GM12878 (cell line): ENCODE measurements at regions not wholly inside any gene's neighbourhood (a gene's known extent, or its start where the extent isn't known, plus 50 kb on each side); places are given as distances from the start of the nearest gene placed in this dataset.

Experiments
- ATAC-seq: fragments of 200-7000 bp; cut with Tn5 transposase; 3 replicates; pipeline ENCODE4 v1.9.1; 2020; ENCODE audit warnings: mild to moderate bottlenecking, moderate library complexity
- BruUV-seq: library from RNA; stranded (reverse); fragments of 400-500 nt; replicated peaks from 2 replicates; lab custom pipeline; 2021; lab: Mats Ljungman, UMichigan
- CTCF ChIA-PET: fragments of 300-600 bp; sonication (Branson Sonifier 250); formaldehyde crosslinking; extraction: SDS; loops from one replicate; lab custom pipeline; 2021; ENCODE audit warnings: inconsistent platforms; lab: Yijun Ruan, JAX
- POLR2A ChIA-PET: fragments of 350-600 bp; formaldehyde crosslinking; extraction: SDS; loops from one replicate; lab custom pipeline; 2021; ENCODE audit warnings: inconsistent platforms; lab: Charles Lee
- RAD21 ChIA-PET: fragments of 300-600 bp; sonication (Branson Sonifier 250); formaldehyde crosslinking; loops from one replicate; lab custom pipeline; 2023; ENCODE audit warnings: antibody characterized with exemption; ENCODE audit not compliant: unreplicated experiment; lab: Charles Lee
- SMC1A ChIA-PET: fragments of 300-600 bp; sonication (Branson Sonifier 250); formaldehyde crosslinking; loops from one replicate; lab custom pipeline; 2023; ENCODE audit not compliant: unreplicated experiment, uncharacterized antibody; lab: Charles Lee
- DNase-seq: peaks from one replicate; pipeline ENCODE4 v3.0.0-alpha.2; 2011; ENCODE audit warnings: low read depth, low spot score
- FAIRE-seq: peaks from 3 replicates; lab custom pipeline; 2011; peaks lifted over from hg19 to GRCh38; lab: Jason Lieb, UNC
- H2AFZ ChIP-seq: 2 replicates; pipeline ENCODE4 v1.6.0; 2011; ENCODE audit warnings: low read depth, low read length, control low read depth; ENCODE audit not compliant: control insufficient read depth
- H3K27ac ChIP-seq: 2 replicates; pipeline ENCODE4 v1.5.1; 2011; ENCODE audit warnings: control low read depth; ENCODE audit not compliant: control insufficient read depth, insufficient read depth
- H3K27me3 ChIP-seq, 2 experiments: replicated peaks in 1 of 2; 2 replicates each; pipeline versions ENCODE4 v1.6.0 to v1.6.1; 2011; ENCODE audit warnings: low read length in 1 of 2; ENCODE audit not compliant: control insufficient read depth in 2 of 2, insufficient read depth in 2 of 2
- H3K36me3 ChIP-seq, 2 experiments: 2 replicates each; pipeline ENCODE4 v1.5.1; 2011; ENCODE audit warnings: low read length in 1 of 2; ENCODE audit not compliant: control insufficient read depth in 2 of 2, insufficient read depth in 2 of 2
- H3K4me1 ChIP-seq: 2 replicates; pipeline ENCODE4 v1.6.1; 2011; ENCODE audit warnings: mild to moderate bottlenecking, low read length, moderate library complexity, mixed read lengths; ENCODE audit not compliant: control insufficient read depth, insufficient read depth
- H3K4me2 ChIP-seq: 2 replicates; pipeline ENCODE4 v1.6.0; 2011; ENCODE audit warnings: control low read depth; ENCODE audit not compliant: control insufficient read depth, insufficient read depth
- H3K4me3 ChIP-seq: fragments of 200-600 bp; sonication (generic); 2 replicates; pipeline ENCODE4 v1.5.1; 2016
- H3K79me2 ChIP-seq: 2 replicates; pipeline ENCODE4 v1.6.0; 2011; ENCODE audit warnings: low read length; ENCODE audit not compliant: control insufficient read depth, insufficient read depth
- H3K9ac ChIP-seq: 2 replicates; pipeline ENCODE4 v1.8.0; 2011; ENCODE audit warnings: low read length, control low read depth, mixed read lengths; ENCODE audit not compliant: control insufficient read depth, insufficient read depth
- H3K9me3 ChIP-seq: replicated peaks from 3 replicates; pipeline ENCODE4 v1.5.1; 2011; ENCODE audit warnings: mild to moderate bottlenecking, low read length; ENCODE audit not compliant: control insufficient read depth, insufficient read depth
- H4K20me1 ChIP-seq: 2 replicates; pipeline ENCODE4 v1.6.0; 2011; ENCODE audit not compliant: control insufficient read depth, insufficient read depth
- ATF2 ChIP-seq: IDR thresholded peaks from 2 replicates; pipeline ENCODE4 v1.6.1; 2012; ENCODE audit warnings: low read length, inconsistent platforms
- CBFB ChIP-seq: IDR thresholded peaks from 2 replicates; pipeline ENCODE4 v1.6.1; 2016; ENCODE audit warnings: antibody characterized with exemption, low read depth
- EZH2 ChIP-seq: IDR thresholded peaks from 2 replicates; pipeline ENCODE4 v1.6.1; 2012; ENCODE audit warnings: low read depth, mild to moderate bottlenecking, control low read depth, inconsistent platforms, low read length, borderline replicate concordance; ENCODE audit not compliant: control insufficient read depth
- FOXK2 ChIP-seq: fragments of 450-650 bp; IDR thresholded peaks from 2 replicates; pipeline ENCODE4 v1.6.1; 2017; ENCODE audit warnings: mild to moderate bottlenecking, moderate library complexity
- HSF1 ChIP-seq: fragments of 150-350 bp; IDR thresholded peaks from 2 replicates; pipeline ENCODE4 v1.6.1; 2014; ENCODE audit warnings: mild to moderate bottlenecking, low read depth, low read length
- RFX5 ChIP-seq: IDR thresholded peaks from 2 replicates; pipeline ENCODE4 v1.6.1; 2011; ENCODE audit warnings: low read depth, low read length, improper control_type of control experiment
- WGBS: methylation state at CpG from one replicate; pipeline ENCODE4 v1.1.6; 2016; ENCODE audit warnings: low lambda C conversion rate; ENCODE audit not compliant: insufficient replicate concordance, insufficient coverage; ENCODE audit errors: missing lambda C conversion rate; 5-methylcytosine and 5-hydroxymethylcytosine counted together
- in situ Hi-C: fragments of 300-500 bp; cut with MboI; formaldehyde crosslinking; loops from 9 replicates; pipeline ENCODE4 v1.14.3; 2018; ENCODE audit warnings: mixed read lengths
- intact Hi-C: fragments of 100-400 bp; cut with micrococcal nuclease; formaldehyde crosslinking; loops from one replicate; pipeline ENCODE4 v1.14.2; 2022; ENCODE audit not compliant: unreplicated experiment

GRCh38 chr2:65754219-65754618 is 321.8 kb upstream of the SPRED2 start (continued):
- TF ChIP-seq EZH2, result no peak
- no peak for TF ChIP-seq FOXK2
- no peak for TF ChIP-seq RFX5
- TF ChIP-seq ATF2, result no peak
- TF ChIP-seq HSF1, result no peak

- WGBS, result 51% methylated on average over 2 of the region's 2 CpGs
- POLR2A ChIA-PET, result no interaction called here
- RAD21 ChIA-PET, result no interaction called here
These were observed 319.0 kb upstream of the SPRED2 start for GRCh38 chr2:65751408-65751807.

More at GRCh38 chr2:65751408-65751807, 319.0 kb upstream of the SPRED2 start:
- Histone ChIP-seq H3K36me3 (no peaks in the 10 kb centered on the region), H3K4me2 (no peak overlapping the region), H4K20me1 (no peaks in the 10 kb centered on the region), H3K4me3 (no peak overlapping the region), H3K9ac (no peak overlapping the region), H3K9me3 (no peaks in the 10 kb centered on the region; the same call in 2 of the 3 replicates), H3K4me1 (no peaks in the 10 kb centered on the region), H2AFZ (no peak overlapping the region), H3K79me2 (no peaks in the 10 kb centered on the region), H3K27ac (no peak overlapping the region), H3K27me3 (no peaks in the 10 kb centered on the region)
- no peak for TF ChIP-seq CBFB
- in situ Hi-C loops (no loop called here), intact Hi-C loops (no loop called here)
- no peak for DNase-seq
- ATAC-seq, result no peak
- SMC1A ChIA-PET, result no interaction called here
- BruUV-seq, result no TSS peak
- no peak for FAIRE-seq
- CTCF ChIA-PET, result no interaction called here
